ENCODE measurements at regions not wholly inside any gene's neighbourhood (a gene's known extent, or its start where the extent isn't known, plus 50 kb on each side); places are given as distances from the start of the nearest gene placed in this dataset.
"Not testable (repeated sequence)": the region's sequence is repeated elsewhere in the genome, so short reads cannot be mapped to it uniquely, and the experiment has no call there.

DNA sequence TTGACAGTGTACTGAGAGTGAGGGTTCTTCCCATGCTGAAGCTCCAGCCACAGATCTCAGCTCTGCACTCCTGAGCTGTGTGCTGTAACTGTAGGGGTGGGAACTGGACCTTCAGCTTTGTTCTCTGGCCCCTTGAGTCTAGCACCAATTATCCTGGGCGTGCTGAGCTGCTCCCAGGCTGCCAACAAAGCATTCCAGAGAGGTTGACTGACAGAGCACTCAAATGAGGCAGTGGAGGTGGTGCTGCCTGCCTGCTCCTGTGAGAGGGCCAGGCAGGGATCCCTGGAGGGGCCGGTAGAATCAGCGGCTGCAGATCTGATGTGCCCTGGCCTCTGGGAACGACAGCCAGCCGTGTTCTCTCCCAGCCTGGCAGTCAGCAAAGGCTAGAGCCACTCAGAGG lies 375.7 kb upstream of the AADAT start:
- TF ChIP-seq CTCF (IDR thresholded peaks at IDR 0.05; ENCODE audit: borderline replicate concordance, insufficient read depth, low read depth, low read length): no peak
- H3K4me3 ChIP-seq (ENCODE audit: low read depth, low read length): no peak overlapping the region

GRCh38 chr4:170464614-170465197 lies 374.9 kb upstream of the AADAT start:
- H3K4me3 ChIP-seq (ENCODE audit: low read depth, low read length): no peak overlapping the region
- TF ChIP-seq CTCF (IDR thresholded peaks at IDR 0.05; ENCODE audit: borderline replicate concordance, insufficient read depth, low read depth, low read length): no peak

GRCh38 chr4:170446782-170447181 lies 357.0 kb upstream of the AADAT start:
- H3K4me3 ChIP-seq (ENCODE audit: low read depth, low read length): no peak overlapping the region
- TF ChIP-seq CTCF (IDR thresholded peaks at IDR 0.05; ENCODE audit: borderline replicate concordance, insufficient read depth, low read depth, low read length): no peak

DNA sequence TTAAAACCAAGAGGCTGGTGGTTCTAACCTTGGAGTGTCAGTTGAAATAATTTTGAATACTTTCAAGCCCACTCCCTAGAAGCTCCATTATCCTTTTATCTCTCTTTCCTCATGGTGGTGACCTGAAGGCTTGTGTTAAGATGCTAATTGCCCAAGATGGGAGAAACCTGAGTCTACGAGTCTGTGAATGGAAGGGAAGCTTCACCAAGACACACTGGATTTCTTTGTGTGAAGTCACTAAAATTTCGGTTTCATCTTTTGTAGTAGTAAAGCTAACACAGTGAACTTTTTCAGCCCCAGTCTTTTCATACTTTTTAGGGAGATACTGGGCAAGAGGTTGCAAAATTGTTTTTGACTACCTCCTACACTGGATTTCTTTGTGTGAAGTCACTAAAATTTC lies 351.4 kb upstream of the AADAT start:
- H3K4me3 ChIP-seq (ENCODE audit: low read depth, low read length): not testable (repeated sequence)

GRCh38 chr4:170428929-170429328 lies 339.2 kb upstream of the AADAT start:
- no peak overlapping the region for H3K4me3 ChIP-seq (ENCODE audit: low read depth, low read length)
- TF ChIP-seq CTCF (IDR thresholded peaks at IDR 0.05; ENCODE audit: borderline replicate concordance, insufficient read depth, low read depth, low read length): no peak

DNA sequence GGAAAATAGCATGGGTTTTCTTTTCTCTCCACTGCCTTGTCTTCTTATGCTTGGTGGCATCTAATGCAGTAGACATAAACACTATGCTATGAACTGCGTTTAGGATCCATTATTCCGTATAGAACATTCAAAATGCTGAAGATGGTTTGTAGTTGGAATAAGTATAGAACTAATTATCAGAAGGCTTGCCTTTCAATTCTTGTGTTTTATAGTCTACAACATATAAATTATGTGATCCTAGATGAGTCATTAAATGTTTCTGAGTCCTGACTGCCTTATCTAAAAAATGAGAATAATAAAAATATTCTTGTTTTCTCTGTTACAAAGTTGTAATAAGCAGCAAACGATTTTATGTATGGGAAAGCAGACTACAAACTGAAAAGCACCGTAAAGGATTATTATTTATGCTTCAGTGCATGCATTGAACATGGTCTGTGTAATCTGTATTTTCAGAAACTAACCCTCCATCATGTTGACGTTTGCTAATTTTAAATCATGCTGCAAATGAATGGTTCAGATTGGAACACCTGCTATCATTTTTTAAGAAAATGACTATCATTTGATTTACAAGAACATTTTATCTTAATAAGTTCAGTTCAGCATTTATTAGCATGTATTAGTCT lies 335.9 kb upstream of the AADAT start:
- no peak for TF ChIP-seq CTCF (IDR thresholded peaks at IDR 0.05; ENCODE audit: borderline replicate concordance, insufficient read depth, low read depth, low read length)
- H3K4me3 ChIP-seq (ENCODE audit: low read depth, low read length): no peak overlapping the region

DNA sequence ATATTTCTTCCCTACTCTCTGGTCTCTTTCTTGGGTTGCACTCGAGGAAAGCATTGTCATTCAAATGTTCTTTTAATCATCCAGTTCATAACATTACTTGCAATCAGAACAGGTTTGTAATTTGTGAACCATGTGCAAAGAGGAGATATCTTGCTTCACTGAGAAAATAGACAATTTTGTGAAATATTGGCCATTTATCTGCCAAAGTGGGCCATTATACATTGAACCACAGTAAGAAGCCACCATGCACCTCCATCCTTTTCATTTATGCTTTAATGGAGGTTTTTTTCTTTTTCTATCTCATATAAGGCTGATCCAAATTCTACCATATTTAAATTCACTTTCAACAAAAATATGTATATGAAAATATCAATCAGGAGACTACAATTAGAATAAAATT lies 335.3 kb upstream of the AADAT start:
- no peak for TF ChIP-seq CTCF (IDR thresholded peaks at IDR 0.05; ENCODE audit: borderline replicate concordance, insufficient read depth, low read depth, low read length)
- H3K4me3 ChIP-seq (ENCODE audit: low read depth, low read length): no peak overlapping the region
